GM12875 (cell line): ENCODE measurements at regions not wholly inside any gene's neighbourhood (a gene's known extent, or its start where the extent isn't known, plus 50 kb on each side); places are given as distances from the start of the nearest gene placed in this dataset.
"Not testable (repeated sequence)": the region's sequence is repeated elsewhere in the genome, so short reads cannot be mapped to it uniquely, and the experiment has no call there.

Experiments used
- H3K4me3 ChIP-seq: one replicate; pipeline ENCODE4 v1.5.1; 2011; ENCODE audit warnings: low read depth, low read length, control low read depth
- TF ChIP-seq, protein P1 (sequence below): IDR thresholded peaks from 2 replicates; pipeline ENCODE4 v1.5.1; 2011; ENCODE audit warnings: low read depth, mild to moderate bottlenecking, control low read depth, inconsistent platforms, low read length, moderate library complexity, borderline replicate concordance; ENCODE audit not compliant: insufficient read depth

- no peak overlapping the region for H3K4me3 ChIP-seq
- TF ChIP-seq, protein P1, sequence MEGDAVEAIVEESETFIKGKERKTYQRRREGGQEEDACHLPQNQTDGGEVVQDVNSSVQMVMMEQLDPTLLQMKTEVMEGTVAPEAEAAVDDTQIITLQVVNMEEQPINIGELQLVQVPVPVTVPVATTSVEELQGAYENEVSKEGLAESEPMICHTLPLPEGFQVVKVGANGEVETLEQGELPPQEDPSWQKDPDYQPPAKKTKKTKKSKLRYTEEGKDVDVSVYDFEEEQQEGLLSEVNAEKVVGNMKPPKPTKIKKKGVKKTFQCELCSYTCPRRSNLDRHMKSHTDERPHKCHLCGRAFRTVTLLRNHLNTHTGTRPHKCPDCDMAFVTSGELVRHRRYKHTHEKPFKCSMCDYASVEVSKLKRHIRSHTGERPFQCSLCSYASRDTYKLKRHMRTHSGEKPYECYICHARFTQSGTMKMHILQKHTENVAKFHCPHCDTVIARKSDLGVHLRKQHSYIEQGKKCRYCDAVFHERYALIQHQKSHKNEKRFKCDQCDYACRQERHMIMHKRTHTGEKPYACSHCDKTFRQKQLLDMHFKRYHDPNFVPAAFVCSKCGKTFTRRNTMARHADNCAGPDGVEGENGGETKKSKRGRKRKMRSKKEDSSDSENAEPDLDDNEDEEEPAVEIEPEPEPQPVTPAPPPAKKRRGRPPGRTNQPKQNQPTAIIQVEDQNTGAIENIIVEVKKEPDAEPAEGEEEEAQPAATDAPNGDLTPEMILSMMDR, result no peak
These were observed 1521.3 kb downstream of the SI start for GRCh38 chr3:163556813-163557523.

GRCh38 chr3:163555918-163556317 lies 1522.4 kb downstream of the SI start:
- H3K4me3 ChIP-seq, result no peak overlapping the region
- TF ChIP-seq, protein P1, result no peak

GRCh38 chr3:163552659-163552966 lies 1525.7 kb downstream of the SI start:
- TF ChIP-seq, protein P1, result no peak

GRCh38 chr3:163551915-163552658 lies 1526.2 kb downstream of the SI start:
- not testable (repeated sequence) for H3K4me3 ChIP-seq

More at GRCh38 chr3:163552659-163552966, 1525.7 kb downstream of the SI start:
- no peak overlapping the region for H3K4me3 ChIP-seq

DNA sequence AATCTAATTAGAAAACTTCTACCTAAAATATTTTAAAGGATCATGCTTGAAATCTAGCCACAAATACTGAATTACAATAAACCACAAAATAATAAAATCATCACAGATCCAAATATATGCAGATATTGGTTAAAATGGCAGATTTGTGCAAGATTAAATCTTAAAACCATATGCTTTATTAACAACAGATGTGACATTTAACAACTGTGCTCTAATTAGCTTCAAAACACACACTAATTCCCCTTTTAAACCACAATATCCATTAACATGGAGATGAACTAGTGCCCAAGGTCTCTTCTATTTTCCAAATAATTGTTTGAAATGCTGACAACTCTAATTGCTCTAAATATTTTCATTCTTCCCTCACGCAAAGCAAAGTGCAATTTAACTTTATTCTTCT lies 1530.3 kb downstream of the SI start:
- H3K4me3 ChIP-seq, result no peak overlapping the region
- TF ChIP-seq, protein P1, result no peak

GRCh38 chr3:163547014-163547685 lies 1531.1 kb downstream of the SI start:
- no peak overlapping the region for H3K4me3 ChIP-seq
- TF ChIP-seq, protein P1, result no peak

DNA sequence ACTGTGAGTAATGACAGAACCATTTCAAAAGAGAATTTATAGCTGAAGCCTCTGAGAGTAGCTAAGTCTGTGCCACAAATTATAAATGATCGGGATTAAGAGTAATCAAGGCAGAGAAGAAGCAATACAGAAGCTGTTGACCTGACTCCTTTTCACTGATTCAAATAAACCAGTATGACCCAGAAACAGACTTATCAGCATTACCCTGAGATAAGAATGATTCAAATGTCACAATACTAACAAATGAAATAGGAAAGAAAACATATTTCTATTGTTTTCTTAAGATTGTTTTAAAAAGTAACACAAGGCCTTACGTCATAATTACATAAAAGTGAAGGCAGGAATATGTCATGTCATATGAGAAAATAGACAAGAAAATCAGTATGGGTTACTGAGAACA lies 1534.6 kb downstream of the SI start:
- H3K4me3 ChIP-seq, result no peak overlapping the region
- TF ChIP-seq, protein P1, result no peak
